Fibroblast of lung (primary cell): ENCODE measurements at regions not wholly inside any gene's neighbourhood (a gene's known extent, or its start where the extent isn't known, plus 50 kb on each side); places are given as distances from the start of the nearest gene placed in this dataset.

ENCODE experiments used
- DNase-seq, 2 donors: peaks; one replicate each; pipeline versions ENCODE4 v3.0.0 to v3.0.0-alpha.2; 2010; ENCODE audit warnings: low read depth in 2 of 2
- H2AFZ ChIP-seq: 2 replicates; pipeline ENCODE4 v1.5.1; 2012; ENCODE audit warnings: low read length, control low read depth, inconsistent platforms
- H3K27ac ChIP-seq: 2 replicates; pipeline ENCODE4 v1.5.1; 2011; ENCODE audit warnings: low read length, control low read depth; ENCODE audit not compliant: insufficient read depth
- H3K27me3 ChIP-seq: 2 replicates; pipeline ENCODE4 v1.5.1; 2011; ENCODE audit warnings: mild to moderate bottlenecking, low read length; ENCODE audit not compliant: control insufficient read depth, insufficient read depth
- H3K36me3 ChIP-seq: 2 replicates; pipeline ENCODE4 v1.5.1; 2011; ENCODE audit warnings: low read length; ENCODE audit not compliant: control insufficient read depth, insufficient read depth
- H3K4me1 ChIP-seq: 2 replicates; pipeline ENCODE4 v1.5.1; 2011; ENCODE audit warnings: low read length; ENCODE audit not compliant: control insufficient read depth, insufficient read depth; ENCODE audit errors: extremely low read depth
- H3K4me2 ChIP-seq: 2 replicates; pipeline ENCODE4 v1.5.1; 2011; ENCODE audit warnings: low read length, control low read depth; ENCODE audit not compliant: insufficient read depth; ENCODE audit errors: extremely low read depth
- H3K4me3 ChIP-seq, 4 experiments: fragments of 200-600 bp in 1 of 4; sonication (generic) in 1 of 4; replicated peaks in 1 of 4; 2 replicates each; pipeline ENCODE4 v1.5.1; 2011 to 2016; ENCODE audit warnings: low read length in 4 of 4, low read depth in 3 of 4, mild to moderate bottlenecking in 3 of 4, control low read depth in 2 of 4, inconsistent platforms in 1 of 4, mixed read lengths in 1 of 4; ENCODE audit not compliant: insufficient read depth in 1 of 4; ENCODE audit errors: control extremely low read depth in 1 of 4
- H3K79me2 ChIP-seq: 2 replicates; pipeline ENCODE4 v1.5.1; 2012; ENCODE audit warnings: mild to moderate bottlenecking, low read length, inconsistent platforms; ENCODE audit not compliant: control insufficient read depth, insufficient read depth
- H3K9ac ChIP-seq: 2 replicates; pipeline ENCODE4 v1.5.1; 2011; ENCODE audit warnings: mild to moderate bottlenecking, low read length, control low read depth; ENCODE audit not compliant: insufficient read depth
- H3K9me3 ChIP-seq: 2 replicates; pipeline ENCODE4 v1.5.1; 2012; ENCODE audit warnings: low read depth, low read length; ENCODE audit not compliant: control insufficient read depth, insufficient read depth
- H4K20me1 ChIP-seq: 2 replicates; pipeline ENCODE4 v1.5.1; 2011; ENCODE audit warnings: low read length; ENCODE audit not compliant: control insufficient read depth, insufficient read depth; ENCODE audit errors: extremely low read depth
- EZH2 ChIP-seq: IDR thresholded peaks from 2 replicates; pipeline ENCODE4 v1.5.1; 2012; ENCODE audit warnings: low read length, control low read depth, mild to moderate bottlenecking; ENCODE audit errors: missing control alignments
- TF ChIP-seq, protein P1 (sequence below), 2 donors: IDR thresholded peaks in 1 of 2; conservative IDR thresholded peaks in 1 of 2; 1 replicate in 1 of 2; 2 replicates in 1 of 2; pipeline ENCODE4 v1.5.1; 2011 to 2012; ENCODE audit warnings: low read length in 2 of 2, control low read depth in 1 of 2, inconsistent platforms in 1 of 2, low read depth in 1 of 2, mild to moderate bottlenecking in 1 of 2

DNA sequence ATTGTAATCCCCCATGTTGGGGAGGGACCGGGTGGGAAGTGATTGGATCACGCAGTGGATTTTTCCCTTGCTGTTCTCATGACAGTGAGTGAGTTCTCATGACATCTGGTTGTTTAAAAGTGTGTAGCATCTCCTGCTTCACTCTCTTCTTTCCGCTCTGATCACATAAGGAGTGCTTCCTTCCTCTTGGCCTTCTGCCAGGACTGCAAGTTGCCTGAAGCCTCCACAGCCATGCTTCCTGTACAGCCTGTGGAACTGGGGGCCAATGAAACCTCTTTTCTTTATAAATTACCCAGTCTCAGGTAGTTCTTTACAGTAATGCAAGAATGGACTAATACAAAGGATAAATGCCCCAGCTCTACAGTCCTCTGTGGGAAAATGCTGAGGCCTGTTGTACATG is 437.5 kb upstream of the NXPH2 start:
- Histone ChIP-seq H2AFZ (no peak overlapping the region), H3K9me3 (no peaks in the 10 kb centered on the region), H3K36me3 (no peaks in the 10 kb centered on the region), H3K4me3 (no peak overlapping the region), H3K4me2 (no peak overlapping the region), H4K20me1 (no peaks in the 10 kb centered on the region), H3K27ac (no peak overlapping the region), H3K79me2 (no peaks in the 10 kb centered on the region), H3K9ac (no peak overlapping the region), H3K4me1 (no peaks in the 10 kb centered on the region), H3K27me3 (no peaks in the 10 kb centered on the region)
- TF ChIP-seq EZH2, result no peak
- TF ChIP-seq, protein P1, sequence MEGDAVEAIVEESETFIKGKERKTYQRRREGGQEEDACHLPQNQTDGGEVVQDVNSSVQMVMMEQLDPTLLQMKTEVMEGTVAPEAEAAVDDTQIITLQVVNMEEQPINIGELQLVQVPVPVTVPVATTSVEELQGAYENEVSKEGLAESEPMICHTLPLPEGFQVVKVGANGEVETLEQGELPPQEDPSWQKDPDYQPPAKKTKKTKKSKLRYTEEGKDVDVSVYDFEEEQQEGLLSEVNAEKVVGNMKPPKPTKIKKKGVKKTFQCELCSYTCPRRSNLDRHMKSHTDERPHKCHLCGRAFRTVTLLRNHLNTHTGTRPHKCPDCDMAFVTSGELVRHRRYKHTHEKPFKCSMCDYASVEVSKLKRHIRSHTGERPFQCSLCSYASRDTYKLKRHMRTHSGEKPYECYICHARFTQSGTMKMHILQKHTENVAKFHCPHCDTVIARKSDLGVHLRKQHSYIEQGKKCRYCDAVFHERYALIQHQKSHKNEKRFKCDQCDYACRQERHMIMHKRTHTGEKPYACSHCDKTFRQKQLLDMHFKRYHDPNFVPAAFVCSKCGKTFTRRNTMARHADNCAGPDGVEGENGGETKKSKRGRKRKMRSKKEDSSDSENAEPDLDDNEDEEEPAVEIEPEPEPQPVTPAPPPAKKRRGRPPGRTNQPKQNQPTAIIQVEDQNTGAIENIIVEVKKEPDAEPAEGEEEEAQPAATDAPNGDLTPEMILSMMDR (conservative IDR thresholded peaks at IDR 0.05 in 1 of 2, IDR thresholded peaks at IDR 0.05 in 1 of 2; ENCODE audit: low read depth in 1 of 2, low read length in 2 of 2), result no peak
- no peak for DNase-seq

DNA sequence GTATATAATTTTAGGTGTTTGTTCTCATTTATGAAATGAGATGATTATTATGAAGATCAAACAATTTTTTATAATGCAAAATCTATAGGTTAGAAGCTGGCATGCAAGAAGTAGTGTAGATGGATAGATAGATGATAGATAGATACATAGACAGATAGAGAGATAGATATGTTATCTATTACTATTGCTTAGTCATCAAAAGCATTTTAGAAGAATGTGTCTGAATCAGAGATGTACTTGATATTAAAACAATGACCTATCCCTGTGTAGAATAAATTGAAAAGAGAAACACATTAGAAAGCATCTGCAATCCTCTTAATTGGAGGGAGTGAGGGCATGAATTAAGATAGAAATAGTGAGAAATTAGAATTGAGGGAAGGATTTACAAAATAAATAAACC is 436.2 kb upstream of the NXPH2 start:
- H3K36me3 ChIP-seq, result no peaks in the 10 kb centered on the region
- no peaks in the 10 kb centered on the region for H3K27me3 ChIP-seq
- DNase-seq, result no peak
- no peak overlapping the region for H3K4me2 ChIP-seq
- no peaks in the 10 kb centered on the region for H3K9me3 ChIP-seq
- no peak overlapping the region for H2AFZ ChIP-seq
- H3K4me1 ChIP-seq, result no peaks in the 10 kb centered on the region
- TF ChIP-seq, protein P1 (conservative IDR thresholded peaks at IDR 0.05 in 1 of 2, IDR thresholded peaks at IDR 0.05 in 1 of 2; ENCODE audit: low read depth in 1 of 2, low read length in 2 of 2), result no peak
- no peak for TF ChIP-seq EZH2
- H3K9ac ChIP-seq, result no peak overlapping the region
- no peak overlapping the region for H3K27ac ChIP-seq
- H3K4me3 ChIP-seq, result no peak overlapping the region
- no peaks in the 10 kb centered on the region for H3K79me2 ChIP-seq
- H4K20me1 ChIP-seq, result no peaks in the 10 kb centered on the region

DNA sequence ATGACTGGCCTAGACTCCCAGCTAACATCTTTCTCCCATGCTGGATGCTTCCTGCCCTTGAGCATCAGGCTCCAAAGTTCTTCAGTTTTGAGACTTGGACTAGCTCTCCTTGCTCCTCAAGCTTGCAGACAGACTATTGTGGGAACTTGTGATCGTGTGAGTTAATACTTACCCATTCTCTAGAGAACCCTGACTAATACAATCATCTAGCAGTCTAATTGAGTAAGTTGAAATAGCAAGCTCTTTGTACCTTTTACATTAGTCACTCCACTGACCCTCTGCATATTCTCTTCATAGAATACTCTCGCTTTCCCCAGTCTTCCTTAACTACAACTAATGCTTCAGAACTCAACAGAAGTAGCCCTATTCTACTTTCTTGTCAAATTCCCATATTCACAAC is 434.6 kb upstream of the NXPH2 start:
- Histone ChIP-seq H3K9ac (no peak overlapping the region), H3K27me3 (no peaks in the 10 kb centered on the region), H3K4me3 (no peak overlapping the region), H2AFZ (no peak overlapping the region), H3K27ac (no peak overlapping the region), H3K4me2 (no peak overlapping the region), H3K36me3 (no peaks in the 10 kb centered on the region), H3K9me3 (no peaks in the 10 kb centered on the region), H4K20me1 (no peaks in the 10 kb centered on the region), H3K79me2 (no peaks in the 10 kb centered on the region), H3K4me1 (no peaks in the 10 kb centered on the region)
- no peak for TF ChIP-seq EZH2
- DNase-seq, result no peak
